Neural crest cell (in vitro differentiated cells): ENCODE measurements at regions not wholly inside any gene's neighbourhood (a gene's known extent, or its start where the extent isn't known, plus 50 kb on each side); places are given as distances from the start of the nearest gene placed in this dataset.

Experiments used
- DNase-seq: peaks from one replicate; pipeline ENCODE4 v3.0.0; 2021; ENCODE audit warnings: low read depth, mixed read lengths, low spot score
- H3K27ac Mint-ChIP-seq: one replicate; pipeline ENCODE4 v1.8.0; 2021; ENCODE audit warnings: mild to moderate bottlenecking, mixed read lengths; ENCODE audit not compliant: unreplicated experiment
- H3K27me3 Mint-ChIP-seq: 2 replicates; pipeline ENCODE4 v1.8.0; 2021; ENCODE audit warnings: low read depth, mild to moderate bottlenecking, mixed read lengths
- H3K36me3 Mint-ChIP-seq: 2 replicates; pipeline ENCODE4 v1.8.0; 2021; ENCODE audit warnings: low read depth, mild to moderate bottlenecking, mixed read lengths
- H3K4me1 Mint-ChIP-seq: 2 replicates; pipeline ENCODE4 v1.8.0; 2021; ENCODE audit warnings: mixed read lengths
- H3K4me3 Mint-ChIP-seq: one replicate; pipeline ENCODE4 v1.8.0; 2021; ENCODE audit warnings: mild to moderate bottlenecking, mixed read lengths
- H3K9me3 Mint-ChIP-seq: 2 replicates; pipeline ENCODE4 v1.8.0; 2021; ENCODE audit warnings: mixed read lengths
- TF ChIP-seq, protein P1 (sequence below): fragments of 200-600 bp; sonication (generic); conservative IDR thresholded peaks from 2 replicates; pipeline ENCODE4 v1.5.0; 2021; ENCODE audit warnings: antibody characterized with exemption, mild to moderate bottlenecking

GRCh38 chr3:124620600-124621063 is 109.6 kb upstream of the UMPS start:
- no peaks in the 10 kb centered on the region for H3K27me3 Mint-ChIP-seq
- H3K4me1 Mint-ChIP-seq: peaks cover 18% of the 10 kb centered on the region
- no peak overlapping the region for H3K4me3 Mint-ChIP-seq
- DNase-seq: no peak
- no peak overlapping the region for H3K27ac Mint-ChIP-seq
- H3K9me3 Mint-ChIP-seq: peaks cover 7% of the 10 kb centered on the region
- TF ChIP-seq, protein P1, sequence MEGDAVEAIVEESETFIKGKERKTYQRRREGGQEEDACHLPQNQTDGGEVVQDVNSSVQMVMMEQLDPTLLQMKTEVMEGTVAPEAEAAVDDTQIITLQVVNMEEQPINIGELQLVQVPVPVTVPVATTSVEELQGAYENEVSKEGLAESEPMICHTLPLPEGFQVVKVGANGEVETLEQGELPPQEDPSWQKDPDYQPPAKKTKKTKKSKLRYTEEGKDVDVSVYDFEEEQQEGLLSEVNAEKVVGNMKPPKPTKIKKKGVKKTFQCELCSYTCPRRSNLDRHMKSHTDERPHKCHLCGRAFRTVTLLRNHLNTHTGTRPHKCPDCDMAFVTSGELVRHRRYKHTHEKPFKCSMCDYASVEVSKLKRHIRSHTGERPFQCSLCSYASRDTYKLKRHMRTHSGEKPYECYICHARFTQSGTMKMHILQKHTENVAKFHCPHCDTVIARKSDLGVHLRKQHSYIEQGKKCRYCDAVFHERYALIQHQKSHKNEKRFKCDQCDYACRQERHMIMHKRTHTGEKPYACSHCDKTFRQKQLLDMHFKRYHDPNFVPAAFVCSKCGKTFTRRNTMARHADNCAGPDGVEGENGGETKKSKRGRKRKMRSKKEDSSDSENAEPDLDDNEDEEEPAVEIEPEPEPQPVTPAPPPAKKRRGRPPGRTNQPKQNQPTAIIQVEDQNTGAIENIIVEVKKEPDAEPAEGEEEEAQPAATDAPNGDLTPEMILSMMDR: no peak
- H3K36me3 Mint-ChIP-seq: no peaks in the 10 kb centered on the region

DNA sequence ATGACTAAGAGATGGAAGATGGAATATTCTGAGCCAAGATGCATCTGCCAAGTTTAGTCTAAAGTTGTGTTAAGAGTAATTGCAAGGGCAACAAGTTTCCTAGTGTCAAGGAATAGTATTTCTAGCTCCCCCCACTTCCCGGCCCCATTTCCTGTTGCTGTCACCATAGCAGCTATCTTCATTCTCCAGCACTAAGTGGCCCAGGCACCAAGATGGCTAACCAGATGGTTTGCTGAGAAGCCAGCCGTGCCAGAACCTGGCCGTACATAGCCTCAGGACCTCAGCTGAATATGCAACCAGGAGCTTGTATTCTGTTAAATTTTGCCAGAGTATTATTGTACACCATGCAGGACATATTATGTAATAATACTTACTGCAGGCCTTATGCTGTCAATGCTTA is 108.8 kb upstream of the UMPS start:
- H3K4me1 Mint-ChIP-seq: peaks cover 18% of the 10 kb centered on the region
- TF ChIP-seq, protein P1: no peak
- no peaks in the 10 kb centered on the region for H3K27me3 Mint-ChIP-seq
- DNase-seq: no peak
- no peak overlapping the region for H3K4me3 Mint-ChIP-seq
- peaks cover 7% of the 10 kb centered on the region for H3K9me3 Mint-ChIP-seq
- no peaks in the 10 kb centered on the region for H3K36me3 Mint-ChIP-seq
- H3K27ac Mint-ChIP-seq: no peak overlapping the region

DNA sequence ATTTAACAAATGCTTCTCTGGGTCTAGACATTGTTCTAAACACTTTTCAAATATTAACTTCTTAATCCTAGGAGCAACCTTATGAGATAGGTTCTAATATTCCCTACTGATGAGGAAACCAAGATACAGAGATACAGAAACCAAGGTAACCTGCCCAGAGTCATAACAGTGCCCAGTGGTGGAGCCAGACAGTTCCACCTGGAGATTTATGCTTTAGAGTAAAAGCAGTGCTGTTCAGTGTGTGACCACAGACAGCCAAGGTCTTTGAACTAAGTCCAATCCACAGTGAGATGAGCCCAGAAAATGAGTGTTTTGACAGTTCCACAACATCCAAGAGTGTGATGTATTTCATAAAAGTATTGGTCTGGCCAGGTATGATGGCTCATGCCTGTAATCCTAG is 105.2 kb upstream of the UMPS start:
- no peaks in the 10 kb centered on the region for H3K27me3 Mint-ChIP-seq
- TF ChIP-seq, protein P1: no peak

DNA sequence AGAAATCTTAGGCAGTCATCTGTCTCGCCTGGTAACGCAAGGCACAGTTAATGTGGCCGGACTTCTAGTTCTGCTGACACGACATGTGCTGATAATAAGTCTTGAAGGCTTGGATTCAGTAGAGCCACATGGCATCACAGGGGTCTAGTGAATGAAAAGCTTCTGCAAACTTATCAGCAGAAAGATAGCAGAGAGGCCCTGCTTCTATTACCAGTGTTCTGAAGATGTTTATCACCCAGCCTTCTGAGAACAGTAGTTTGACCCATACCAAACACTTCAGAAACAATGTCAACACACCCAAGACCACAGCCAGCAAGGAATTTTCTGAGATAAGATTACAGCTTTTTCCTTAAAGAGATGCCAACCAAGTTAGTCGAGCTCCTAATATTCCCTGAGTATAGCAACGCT is 102.7 kb upstream of the UMPS start:
- Mint-ChIP-seq H3K36me3 (no peaks in the 10 kb centered on the region), H3K4me3 (no peak overlapping the region), H3K27ac (no peak overlapping the region), H3K27me3 (no peaks in the 10 kb centered on the region), H3K4me1 (peaks cover 15% of the 10 kb centered on the region), H3K9me3 (no peaks in the 10 kb centered on the region)
- TF ChIP-seq, protein P1: no peak
- DNase-seq: no peak

More for the DNA sequence above, 105.2 kb upstream of the UMPS start:
- DNase-seq: no peak
- Mint-ChIP-seq H3K36me3 (no peaks in the 10 kb centered on the region), H3K27ac (no peak overlapping the region), H3K9me3 (peaks cover 4% of the 10 kb centered on the region), H3K4me3 (no peak overlapping the region), H3K4me1 (peaks cover 23% of the 10 kb centered on the region)

- TF ChIP-seq, protein P1: no peak
- H3K27me3 Mint-ChIP-seq: no peaks in the 10 kb centered on the region
- peaks cover 15% of the 10 kb centered on the region for H3K4me1 Mint-ChIP-seq
- no peak for DNase-seq
- no peak overlapping the region for H3K4me3 Mint-ChIP-seq
- H3K36me3 Mint-ChIP-seq: no peaks in the 10 kb centered on the region
- H3K9me3 Mint-ChIP-seq: no peaks in the 10 kb centered on the region
- H3K27ac Mint-ChIP-seq: no peak overlapping the region
These were observed 101.4 kb upstream of the UMPS start for GRCh38 chr3:124628863-124629262.

DNA sequence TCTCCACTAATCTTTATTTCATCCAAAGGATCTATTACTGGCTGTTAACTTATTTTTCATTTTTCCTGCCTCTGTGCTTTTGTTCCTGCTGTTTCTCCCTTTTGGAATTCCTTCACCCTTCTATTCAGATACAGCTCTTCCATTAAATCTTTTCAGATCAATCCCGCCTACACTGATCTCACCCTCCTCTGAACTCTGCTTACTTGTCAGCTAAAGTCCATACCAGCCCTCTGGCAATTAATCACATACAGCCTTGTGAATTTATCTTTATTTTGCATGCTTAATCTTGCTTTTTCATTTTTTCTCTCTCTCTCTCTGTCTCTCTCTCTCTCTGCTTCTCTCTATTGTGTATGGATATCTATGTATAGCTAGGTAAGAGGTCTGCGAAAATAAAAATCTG is 100.8 kb upstream of the UMPS start:
- H3K27ac Mint-ChIP-seq: no peak overlapping the region
- H3K4me1 Mint-ChIP-seq: peaks cover 15% of the 10 kb centered on the region
- H3K36me3 Mint-ChIP-seq: no peaks in the 10 kb centered on the region
- no peak for DNase-seq
- no peak overlapping the region for H3K4me3 Mint-ChIP-seq
- H3K9me3 Mint-ChIP-seq: no peaks in the 10 kb centered on the region
- H3K27me3 Mint-ChIP-seq: no peaks in the 10 kb centered on the region
- TF ChIP-seq, protein P1: no peak
